ENCODE measurements at regions not wholly inside any gene's neighbourhood (a gene's known extent, or its start where the extent isn't known, plus 50 kb on each side); places are given as distances from the start of the nearest gene placed in this dataset.
"Not testable (repeated sequence)": the region's sequence is repeated elsewhere in the genome, so short reads cannot be mapped to it uniquely, and the experiment has no call there.

DNA sequence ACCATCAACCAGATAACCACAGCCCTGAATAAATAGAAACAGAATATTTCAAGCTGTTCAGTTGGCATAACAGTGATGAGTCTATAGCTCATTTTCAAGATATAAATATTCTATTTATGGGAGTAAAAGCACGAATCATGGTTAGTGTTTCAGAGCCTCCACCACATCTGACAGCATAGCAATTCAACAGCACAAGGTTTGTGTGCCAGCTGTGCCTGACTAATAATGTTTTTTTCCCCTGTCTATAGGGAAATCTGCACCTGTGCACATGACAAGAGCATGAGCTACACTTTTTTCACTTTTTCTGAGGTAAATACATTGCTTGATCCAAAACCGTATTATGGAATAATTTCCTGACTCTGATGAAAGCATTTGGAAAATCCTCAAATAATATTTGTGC, 251.3 kb downstream of the RPIA start:
- TF ChIP-seq, protein P1, sequence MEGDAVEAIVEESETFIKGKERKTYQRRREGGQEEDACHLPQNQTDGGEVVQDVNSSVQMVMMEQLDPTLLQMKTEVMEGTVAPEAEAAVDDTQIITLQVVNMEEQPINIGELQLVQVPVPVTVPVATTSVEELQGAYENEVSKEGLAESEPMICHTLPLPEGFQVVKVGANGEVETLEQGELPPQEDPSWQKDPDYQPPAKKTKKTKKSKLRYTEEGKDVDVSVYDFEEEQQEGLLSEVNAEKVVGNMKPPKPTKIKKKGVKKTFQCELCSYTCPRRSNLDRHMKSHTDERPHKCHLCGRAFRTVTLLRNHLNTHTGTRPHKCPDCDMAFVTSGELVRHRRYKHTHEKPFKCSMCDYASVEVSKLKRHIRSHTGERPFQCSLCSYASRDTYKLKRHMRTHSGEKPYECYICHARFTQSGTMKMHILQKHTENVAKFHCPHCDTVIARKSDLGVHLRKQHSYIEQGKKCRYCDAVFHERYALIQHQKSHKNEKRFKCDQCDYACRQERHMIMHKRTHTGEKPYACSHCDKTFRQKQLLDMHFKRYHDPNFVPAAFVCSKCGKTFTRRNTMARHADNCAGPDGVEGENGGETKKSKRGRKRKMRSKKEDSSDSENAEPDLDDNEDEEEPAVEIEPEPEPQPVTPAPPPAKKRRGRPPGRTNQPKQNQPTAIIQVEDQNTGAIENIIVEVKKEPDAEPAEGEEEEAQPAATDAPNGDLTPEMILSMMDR (IDR thresholded peaks at IDR 0.05; ENCODE audit: borderline replicate concordance, control extremely low read depth, extremely low read depth, insufficient read depth, missing control alignments): no peak
- DNase-seq (ENCODE audit: low spot score): no peak
- in situ Hi-C loops (cut with MboI; ENCODE audit: low sequenced_read_pairs, unreplicated experiment): no loop called here

DNA sequence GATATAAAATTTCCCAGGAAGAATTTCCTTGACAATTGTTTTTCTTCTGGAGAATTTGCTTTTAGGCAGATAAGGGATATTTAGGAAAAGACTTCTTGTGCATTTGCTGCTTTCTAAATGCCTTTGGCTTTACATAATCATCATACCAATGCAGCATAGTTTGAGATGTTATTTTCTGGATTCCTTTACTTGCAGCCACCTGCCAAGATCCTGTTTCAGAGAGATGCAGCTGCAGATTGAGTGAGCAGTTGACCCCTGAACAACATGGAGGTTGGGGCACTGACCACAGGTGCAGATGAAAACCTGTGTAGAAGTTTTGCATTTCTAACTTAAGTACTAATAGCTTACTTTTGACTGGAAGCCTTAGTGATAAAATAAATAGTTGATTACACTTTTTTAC, 257.9 kb downstream of the RPIA start:
- in situ Hi-C loops (cut with MboI; ENCODE audit: low sequenced_read_pairs, unreplicated experiment): no loop called here
- TF ChIP-seq, protein P1 (IDR thresholded peaks at IDR 0.05; ENCODE audit: borderline replicate concordance, control extremely low read depth, extremely low read depth, insufficient read depth, missing control alignments): no peak
- DNase-seq (ENCODE audit: low spot score): no peak

DNA sequence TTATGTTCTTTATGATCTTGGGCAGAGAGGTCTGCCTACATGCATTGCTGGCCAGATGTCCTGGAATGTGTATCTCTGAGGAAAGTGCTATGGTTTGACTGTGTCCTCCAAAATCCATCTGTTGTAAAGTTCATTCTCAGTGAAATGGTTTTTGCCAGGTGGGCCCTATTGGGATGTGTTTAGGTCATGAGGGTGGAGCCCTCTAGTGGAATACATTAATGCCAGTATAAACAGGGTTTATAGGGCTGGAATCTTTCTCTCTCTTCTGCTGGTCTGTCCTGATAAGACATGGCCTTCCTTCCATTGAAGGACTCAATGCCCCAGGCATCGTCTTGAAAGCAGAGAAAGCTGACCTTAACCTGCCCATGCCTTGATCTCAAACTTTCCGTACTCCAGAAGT, 258.5 kb downstream of the RPIA start:
- no peak for DNase-seq (ENCODE audit: low spot score)
- in situ Hi-C loops (cut with MboI; ENCODE audit: low sequenced_read_pairs, unreplicated experiment): no loop called here
- TF ChIP-seq, protein P1 (IDR thresholded peaks at IDR 0.05; ENCODE audit: borderline replicate concordance, control extremely low read depth, extremely low read depth, insufficient read depth, missing control alignments): no peak

DNA sequence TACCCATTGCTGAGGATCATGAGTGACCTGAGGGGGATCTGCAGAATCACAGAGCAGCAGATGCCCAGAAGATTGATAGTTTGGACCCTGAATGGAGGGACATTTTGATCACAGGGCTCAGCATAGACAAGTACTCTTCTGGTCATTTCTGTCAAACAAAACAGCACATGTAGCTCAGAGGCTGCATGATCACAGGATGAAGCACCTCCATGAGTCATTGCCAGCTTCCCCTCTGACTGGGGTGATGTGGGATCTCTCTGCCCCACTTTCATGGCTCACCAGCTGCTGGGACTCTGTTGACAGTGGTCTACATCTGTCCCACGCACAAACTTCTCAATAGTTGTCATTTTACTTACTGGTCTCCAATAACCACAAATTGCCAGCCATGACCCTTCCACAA, 264.1 kb downstream of the RPIA start:
- DNase-seq (ENCODE audit: low spot score): no peak
- TF ChIP-seq, protein P1 (IDR thresholded peaks at IDR 0.05; ENCODE audit: borderline replicate concordance, control extremely low read depth, extremely low read depth, insufficient read depth, missing control alignments): no peak
- in situ Hi-C loops (cut with MboI; ENCODE audit: low sequenced_read_pairs, unreplicated experiment): no loop called here

DNA sequence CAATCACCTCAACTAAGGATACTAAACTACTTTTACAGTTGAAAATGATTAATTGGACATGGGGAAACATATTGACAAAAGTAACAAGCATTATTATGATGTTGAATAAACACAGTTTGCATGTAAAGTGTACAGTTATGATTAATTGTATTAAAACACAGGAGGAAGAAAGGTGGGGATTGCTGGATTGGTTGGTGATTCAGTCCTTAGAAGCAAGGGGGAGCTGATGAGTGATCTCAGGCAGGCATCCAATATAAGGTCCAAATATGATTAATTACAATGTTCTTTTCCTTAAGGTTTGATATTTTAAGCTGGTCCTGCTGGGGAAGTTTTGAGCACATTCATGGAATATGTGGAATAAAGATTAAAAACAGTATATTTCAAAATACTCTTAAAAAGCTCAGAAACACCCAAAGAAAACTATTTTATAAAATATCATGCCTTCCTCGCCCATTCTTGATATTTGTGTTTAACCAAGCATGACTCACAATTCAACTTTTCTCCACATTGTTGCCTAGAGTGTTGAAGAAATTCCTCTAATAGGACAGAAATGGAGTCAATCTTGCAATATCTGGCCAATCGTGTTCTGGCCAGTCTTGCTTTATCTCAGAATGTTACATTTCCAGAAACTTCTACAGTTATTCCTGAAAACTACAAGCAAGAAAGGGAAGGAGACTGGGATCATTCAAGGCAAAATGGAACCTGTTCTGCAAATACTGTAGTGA, 268.2 kb downstream of the RPIA start:
- TF ChIP-seq, protein P1 (IDR thresholded peaks at IDR 0.05; ENCODE audit: borderline replicate concordance, control extremely low read depth, extremely low read depth, insufficient read depth, missing control alignments): no peak
- DNase-seq (ENCODE audit: low spot score): no peak
- in situ Hi-C loops (cut with MboI; ENCODE audit: low sequenced_read_pairs, unreplicated experiment): no loop called here

DNA sequence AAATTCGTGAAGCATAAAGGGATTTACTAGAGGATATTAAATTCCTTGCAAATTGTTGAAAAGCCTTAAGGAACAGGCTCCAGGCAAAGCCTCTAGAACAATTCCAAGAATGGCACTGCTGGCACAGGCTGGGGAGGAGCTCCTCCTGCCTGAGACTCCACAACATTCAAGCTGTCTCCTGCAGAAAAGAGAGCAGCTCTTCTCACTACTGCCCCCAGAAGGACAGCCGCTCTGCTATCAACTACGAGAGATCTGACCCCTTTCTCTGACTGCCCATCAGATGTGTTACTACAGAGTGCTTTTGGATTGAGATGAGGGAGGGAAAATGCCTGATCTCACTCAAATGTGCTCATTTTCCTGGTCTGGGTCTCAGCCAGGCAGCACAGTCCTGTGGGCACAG, 269.9 kb downstream of the RPIA start:
- in situ Hi-C loops (cut with MboI; ENCODE audit: low sequenced_read_pairs, unreplicated experiment); DNase-seq (ENCODE audit: low spot score): not testable (repeated sequence)

DNA sequence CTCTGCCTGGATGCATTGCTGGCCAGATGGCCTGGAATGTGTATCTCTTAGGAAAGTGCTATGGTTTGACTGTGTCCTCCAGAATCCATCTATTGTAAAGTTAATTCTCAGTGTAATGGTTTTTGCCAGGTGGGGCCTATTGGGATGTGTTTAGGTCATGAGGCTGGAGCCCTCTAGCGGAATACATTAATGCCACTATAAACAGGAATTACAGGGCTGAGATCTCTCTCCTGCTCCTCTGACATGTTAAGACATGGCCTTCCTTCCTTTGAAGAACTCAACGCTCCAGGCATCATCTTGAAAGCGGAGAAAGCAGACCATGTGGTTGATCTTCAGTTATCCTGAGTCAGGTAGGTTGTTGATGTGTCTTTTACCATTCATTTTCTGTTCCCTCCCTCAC, 276.4 kb downstream of the RPIA start:
- in situ Hi-C loops (cut with MboI; ENCODE audit: low sequenced_read_pairs, unreplicated experiment): no loop called here
- DNase-seq (ENCODE audit: low spot score): no peak

DNA sequence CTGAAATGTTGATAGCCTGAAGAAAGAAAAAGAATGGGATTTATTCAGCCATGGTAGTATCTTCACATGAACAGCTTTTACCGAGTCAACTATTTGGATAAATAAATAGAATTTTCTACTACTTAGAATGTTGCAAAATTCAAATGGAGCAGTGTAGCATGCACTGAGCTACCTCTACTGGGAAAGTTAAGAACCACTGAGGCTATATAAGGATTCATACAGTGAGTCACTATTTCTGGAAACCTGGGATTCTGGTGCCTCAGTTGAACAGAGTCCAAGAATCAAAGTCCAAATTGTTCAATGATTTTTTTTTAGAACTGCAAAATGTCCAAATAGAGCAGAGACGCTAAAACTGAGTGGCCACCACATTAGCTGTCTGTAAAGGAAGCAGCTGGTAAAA, 286.5 kb downstream of the RPIA start:
- in situ Hi-C loops (cut with MboI; ENCODE audit: low sequenced_read_pairs, unreplicated experiment); DNase-seq (ENCODE audit: low spot score): not testable (repeated sequence)

More for the DNA sequence above, 276.4 kb downstream of the RPIA start:
- TF ChIP-seq, protein P1 (IDR thresholded peaks at IDR 0.05; ENCODE audit: borderline replicate concordance, control extremely low read depth, extremely low read depth, insufficient read depth, missing control alignments): no peak

DNA sequence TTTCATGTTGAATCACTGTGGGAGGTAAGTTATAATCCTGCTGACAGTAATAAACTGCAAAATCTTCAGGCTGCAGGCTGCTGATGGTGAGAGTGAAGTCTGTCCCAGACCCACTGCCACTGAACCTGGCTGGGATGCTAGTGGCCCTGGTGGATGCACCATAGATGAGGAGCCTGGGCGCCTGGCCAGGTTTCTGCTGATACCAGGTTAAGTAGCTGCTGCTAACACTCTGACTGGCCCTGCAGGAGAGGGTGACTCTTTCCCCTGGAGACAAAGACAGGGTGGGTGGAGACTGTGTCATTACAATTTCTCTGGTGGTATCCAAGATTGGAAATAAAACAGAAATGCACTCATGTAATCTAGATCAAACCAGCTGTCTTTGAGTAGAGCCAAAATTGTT, 287.0 kb downstream of the RPIA start:
- DNase-seq (ENCODE audit: low spot score); in situ Hi-C loops (cut with MboI; ENCODE audit: low sequenced_read_pairs, unreplicated experiment): not testable (repeated sequence)

DNA sequence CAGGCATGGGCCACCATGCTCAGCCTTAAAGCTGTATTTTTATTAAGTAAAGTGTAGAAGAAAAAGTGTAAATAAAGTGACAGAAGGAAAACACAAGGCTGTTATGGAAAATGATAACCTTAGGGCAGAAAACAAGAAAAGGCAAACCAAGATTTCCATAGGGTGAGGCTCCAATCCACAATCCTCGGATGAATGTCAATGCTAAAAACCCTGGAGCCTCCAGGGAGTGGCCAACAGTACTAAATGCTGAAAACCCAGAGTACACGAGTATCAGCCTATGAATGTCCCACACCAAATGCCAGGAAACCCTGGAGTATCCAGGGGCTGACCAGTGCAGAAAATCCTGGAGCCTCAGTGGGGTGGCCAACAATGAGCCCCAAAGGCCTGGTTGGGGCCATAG, 292.6 kb downstream of the RPIA start:
- DNase-seq (ENCODE audit: low spot score); in situ Hi-C loops (cut with MboI; ENCODE audit: low sequenced_read_pairs, unreplicated experiment): not testable (repeated sequence)

DNA sequence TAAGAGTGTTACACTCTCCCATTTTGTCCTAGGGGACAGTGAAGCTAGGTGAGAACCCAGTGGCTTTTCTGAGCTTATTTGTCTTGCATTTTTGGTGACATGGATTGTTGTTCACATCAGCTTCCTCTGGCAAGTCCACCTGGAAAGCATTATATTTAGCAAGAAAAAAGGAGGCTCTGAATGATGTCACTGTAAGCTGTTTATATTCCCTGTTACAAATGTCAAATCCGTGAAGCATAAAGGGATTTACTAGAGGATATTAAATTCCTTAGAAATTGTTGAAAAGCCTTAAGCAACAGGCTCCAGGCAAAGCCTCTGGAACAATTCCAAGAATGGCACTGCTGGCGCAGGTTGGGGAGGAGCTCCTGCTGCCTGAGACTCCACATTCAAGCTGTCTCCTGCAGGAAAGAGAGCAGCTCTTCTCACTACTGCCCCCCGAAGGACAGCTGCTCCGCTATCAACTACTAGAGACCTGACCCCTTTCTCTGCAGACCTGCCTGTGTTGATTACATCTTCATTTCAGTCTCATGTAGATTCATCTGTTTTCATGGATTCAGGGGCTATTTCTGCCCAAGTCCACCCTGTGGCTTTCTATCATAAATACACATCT, 295.4 kb downstream of the RPIA start:
- in situ Hi-C loops (cut with MboI; ENCODE audit: low sequenced_read_pairs, unreplicated experiment); DNase-seq (ENCODE audit: low spot score): not testable (repeated sequence)

Data from GM13976 (cell line).